T-helper 2 cell treated with Interferon-gamma antibody and Interleukin-4, amounts not matched to agents 5 μg/mL and 100 μg/mL, for 36 hours (primary cell): ENCODE measurements at regions not wholly inside any gene's neighbourhood (a gene's known extent, or its start where the extent isn't known, plus 50 kb on each side); places are given as distances from the start of the nearest gene placed in this dataset.
"Not testable (repeated sequence)": the region's sequence is repeated elsewhere in the genome, so short reads cannot be mapped to it uniquely, and the experiment has no call there.

ENCODE experiments used
- DNase-seq: peaks from one replicate; pipeline ENCODE4 v3.0.0; 2021; ENCODE audit warnings: low spot score
- H3K27ac Mint-ChIP-seq: one replicate; pipeline ENCODE4 v1.8.0; 2021; ENCODE audit warnings: mild to moderate bottlenecking, mixed read lengths
- H3K27me3 Mint-ChIP-seq: one replicate; pipeline ENCODE4 v1.8.0; 2021; ENCODE audit warnings: low read depth, mixed read lengths
- H3K36me3 Mint-ChIP-seq: one replicate; pipeline ENCODE4 v1.8.0; 2021; ENCODE audit warnings: low read depth, mixed read lengths
- H3K4me1 Mint-ChIP-seq: one replicate; pipeline ENCODE4 v1.8.0; 2021; ENCODE audit warnings: low read depth, mixed read lengths
- H3K4me3 Mint-ChIP-seq: one replicate; pipeline ENCODE4 v1.8.0; 2022; ENCODE audit warnings: mild to moderate bottlenecking, moderate library complexity, mixed read lengths
- H3K9me3 Mint-ChIP-seq: one replicate; pipeline ENCODE4 v1.8.0; 2021; ENCODE audit warnings: mixed read lengths

DNA sequence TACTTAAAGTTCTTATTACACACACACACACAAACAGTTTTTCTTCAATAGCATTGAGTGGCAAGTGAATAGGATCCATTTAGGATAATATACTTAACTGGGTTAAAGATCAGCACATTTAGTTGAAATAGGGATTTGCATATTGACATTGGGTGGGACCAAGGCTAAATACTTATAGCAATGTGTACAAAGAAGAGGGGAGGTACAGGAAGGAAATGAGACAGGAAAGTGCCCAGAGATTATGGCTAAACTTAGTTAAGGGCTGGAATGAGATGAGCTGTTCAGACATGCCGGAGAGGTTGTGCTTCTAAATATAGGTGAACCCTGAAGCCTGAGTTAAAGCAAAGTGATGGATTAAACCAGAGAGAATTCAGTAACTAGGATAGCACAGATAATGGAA is 95.1 kb downstream of the LSMEM1 start:
- Mint-ChIP-seq H3K9me3 (peaks cover 11% of the 10 kb centered on the region), H3K4me3 (no peak overlapping the region), H3K27me3 (no peaks in the 10 kb centered on the region), H3K4me1 (peaks cover 4% of the 10 kb centered on the region), H3K36me3 (no peaks in the 10 kb centered on the region), H3K27ac (no peak overlapping the region)
- DNase-seq: no peak

GRCh38 chr7:112579388-112579787 is 98.6 kb downstream of the LSMEM1 start:
- DNase-seq: no peak
- H3K4me1 Mint-ChIP-seq: no peaks in the 10 kb centered on the region
- peaks cover 11% of the 10 kb centered on the region for H3K9me3 Mint-ChIP-seq
- no peaks in the 10 kb centered on the region for H3K36me3 Mint-ChIP-seq
- H3K27me3 Mint-ChIP-seq: no peaks in the 10 kb centered on the region
- no peak overlapping the region for H3K27ac Mint-ChIP-seq
- no peak overlapping the region for H3K4me3 Mint-ChIP-seq

DNA sequence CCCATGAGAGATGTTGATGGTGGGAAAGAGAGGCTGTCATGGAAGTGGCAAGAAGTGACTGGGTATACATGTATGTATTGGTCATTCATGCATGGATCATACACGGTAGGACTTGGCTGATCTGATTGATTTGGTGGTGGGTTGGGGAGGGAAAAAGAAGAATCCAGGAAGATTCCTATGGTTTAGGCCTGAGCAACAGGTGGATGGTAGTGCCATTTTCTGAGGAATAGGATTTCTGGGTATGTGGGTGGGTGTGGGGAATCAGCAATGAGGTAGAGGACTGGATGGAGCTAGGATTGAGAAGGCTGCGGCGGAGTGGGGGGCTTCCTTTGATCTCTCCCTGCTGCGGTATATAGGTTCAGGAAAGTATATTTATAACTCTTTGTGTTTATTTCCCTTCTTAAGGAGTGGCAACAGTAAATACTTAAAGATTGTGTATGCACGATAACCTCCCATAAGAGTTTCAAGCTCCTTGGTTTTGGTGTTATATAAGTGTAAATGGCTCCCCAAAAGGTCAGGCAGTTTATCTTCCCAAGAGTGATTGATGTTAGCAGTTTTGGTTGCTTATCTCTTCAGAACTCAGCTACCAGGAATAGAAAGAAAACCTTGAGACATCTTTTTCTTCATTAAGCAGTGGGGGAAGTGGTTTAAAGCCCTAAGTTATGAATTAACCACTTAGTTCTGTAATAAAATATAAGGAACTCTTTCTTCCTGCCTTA is 100.1 kb downstream of the LSMEM1 start:
- no peak overlapping the region for H3K4me3 Mint-ChIP-seq
- no peaks in the 10 kb centered on the region for H3K36me3 Mint-ChIP-seq
- no peak overlapping the region for H3K27ac Mint-ChIP-seq
- H3K4me1 Mint-ChIP-seq: no peaks in the 10 kb centered on the region
- DNase-seq: no peak
- peaks cover 8% of the 10 kb centered on the region for H3K9me3 Mint-ChIP-seq
- H3K27me3 Mint-ChIP-seq: no peaks in the 10 kb centered on the region

- Mint-ChIP-seq H3K9me3 (peaks cover 2% of the 10 kb centered on the region), H3K36me3 (no peaks in the 10 kb centered on the region), H3K4me1 (no peaks in the 10 kb centered on the region), H3K27me3 (no peaks in the 10 kb centered on the region), H3K27ac (no peak overlapping the region), H3K4me3 (no peak overlapping the region)
- DNase-seq: no peak
Observed at GRCh38 chr7:112581529-112581928, 100.7 kb downstream of the LSMEM1 start.

GRCh38 chr7:112584290-112584689 is 103.5 kb downstream of the LSMEM1 start:
- no peak for DNase-seq
- Mint-ChIP-seq H3K27me3 (no peaks in the 10 kb centered on the region), H3K36me3 (no peaks in the 10 kb centered on the region), H3K9me3 (no peaks in the 10 kb centered on the region), H3K4me1 (no peaks in the 10 kb centered on the region), H3K27ac (no peak overlapping the region), H3K4me3 (no peak overlapping the region)

GRCh38 chr7:112587504-112587903 is 106.7 kb downstream of the LSMEM1 start:
- no peak overlapping the region for H3K4me3 Mint-ChIP-seq
- no peaks in the 10 kb centered on the region for H3K36me3 Mint-ChIP-seq
- H3K4me1 Mint-ChIP-seq: no peaks in the 10 kb centered on the region
- H3K27ac Mint-ChIP-seq: no peak overlapping the region
- no peak for DNase-seq
- no peaks in the 10 kb centered on the region for H3K9me3 Mint-ChIP-seq
- no peaks in the 10 kb centered on the region for H3K27me3 Mint-ChIP-seq

GRCh38 chr7:112592565-112593263 is 111.9 kb downstream of the LSMEM1 start:
- not testable (repeated sequence) for H3K27ac Mint-ChIP-seq, H3K9me3 Mint-ChIP-seq, H3K4me1 Mint-ChIP-seq, H3K4me3 Mint-ChIP-seq, H3K36me3 Mint-ChIP-seq, H3K27me3 Mint-ChIP-seq, DNase-seq

DNA sequence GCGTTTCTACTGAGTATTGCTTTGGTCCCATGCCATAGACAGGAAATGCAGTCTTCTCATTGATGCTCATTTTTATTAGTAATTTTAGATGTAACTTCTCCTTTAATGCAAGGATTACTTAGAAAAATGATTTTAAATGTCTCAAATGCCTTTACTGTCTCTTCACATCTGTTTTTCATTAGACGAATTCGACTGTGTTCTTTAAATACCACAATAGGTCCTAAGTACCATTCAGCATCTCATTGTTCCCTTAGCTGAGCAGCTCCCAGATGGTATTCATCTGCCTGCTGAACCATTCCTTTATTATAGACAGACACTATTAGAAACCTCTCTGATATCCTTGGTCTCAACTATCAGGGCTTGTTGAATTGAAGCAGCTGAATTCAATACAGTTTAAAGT is 113.6 kb downstream of the LSMEM1 start:
- Mint-ChIP-seq H3K27ac (no peak overlapping the region), H3K4me1 (no peaks in the 10 kb centered on the region), H3K27me3 (no peaks in the 10 kb centered on the region), H3K4me3 (no peak overlapping the region), H3K36me3 (no peaks in the 10 kb centered on the region), H3K9me3 (no peaks in the 10 kb centered on the region)
- DNase-seq: no peak

GRCh38 chr7:112596260-112596659 is 115.5 kb downstream of the LSMEM1 start:
- Mint-ChIP-seq H3K9me3 (no peaks in the 10 kb centered on the region), H3K4me3 (no peak overlapping the region), H3K27me3 (no peaks in the 10 kb centered on the region), H3K36me3 (no peaks in the 10 kb centered on the region), H3K27ac (no peak overlapping the region), H3K4me1 (no peaks in the 10 kb centered on the region)
- no peak for DNase-seq

DNA sequence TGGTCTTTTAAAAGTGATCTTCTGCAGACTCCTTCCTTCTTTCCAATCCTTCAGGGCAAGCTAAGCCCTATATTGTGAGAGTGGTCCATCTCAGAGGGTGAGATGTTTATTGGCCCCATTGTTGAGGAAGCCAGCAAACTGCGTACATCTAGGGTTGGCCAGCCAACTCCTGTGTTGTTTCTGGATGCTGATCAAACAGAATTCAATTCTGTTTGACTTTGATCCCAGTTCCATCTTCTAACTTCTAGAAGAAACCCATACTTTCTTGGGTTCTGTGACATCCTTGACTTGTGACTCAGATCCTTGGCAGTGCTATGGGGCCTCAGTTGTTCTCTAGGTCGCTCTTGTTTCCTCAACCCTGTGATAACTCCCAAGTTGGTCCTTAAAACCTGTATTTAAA is 116.2 kb downstream of the LSMEM1 start:
- DNase-seq: no peak
- Mint-ChIP-seq H3K27ac (no peak overlapping the region), H3K4me1 (no peaks in the 10 kb centered on the region), H3K9me3 (no peaks in the 10 kb centered on the region), H3K36me3 (no peaks in the 10 kb centered on the region), H3K4me3 (no peak overlapping the region), H3K27me3 (no peaks in the 10 kb centered on the region)

GRCh38 chr7:112603673-112604072 is 122.9 kb downstream of the LSMEM1 start:
- no peak overlapping the region for H3K27ac Mint-ChIP-seq
- no peaks in the 10 kb centered on the region for H3K9me3 Mint-ChIP-seq
- H3K4me3 Mint-ChIP-seq: no peak overlapping the region
- no peaks in the 10 kb centered on the region for H3K4me1 Mint-ChIP-seq
- no peaks in the 10 kb centered on the region for H3K27me3 Mint-ChIP-seq
- no peaks in the 10 kb centered on the region for H3K36me3 Mint-ChIP-seq
- DNase-seq: no peak

GRCh38 chr7:112610636-112611035 is 129.8 kb downstream of the LSMEM1 start:
- H3K4me3 Mint-ChIP-seq: no peak overlapping the region
- no peaks in the 10 kb centered on the region for H3K4me1 Mint-ChIP-seq
- H3K9me3 Mint-ChIP-seq: no peaks in the 10 kb centered on the region
- H3K27ac Mint-ChIP-seq: no peak overlapping the region
- no peak for DNase-seq
- H3K27me3 Mint-ChIP-seq: no peaks in the 10 kb centered on the region
- no peaks in the 10 kb centered on the region for H3K36me3 Mint-ChIP-seq

- no peak for DNase-seq
- Mint-ChIP-seq H3K27ac (no peak overlapping the region), H3K4me3 (no peak overlapping the region), H3K27me3 (no peaks in the 10 kb centered on the region), H3K4me1 (no peaks in the 10 kb centered on the region), H3K36me3 (no peaks in the 10 kb centered on the region), H3K9me3 (no peaks in the 10 kb centered on the region)
Observed at GRCh38 chr7:112615701-112616100, 134.9 kb downstream of the LSMEM1 start.

DNA sequence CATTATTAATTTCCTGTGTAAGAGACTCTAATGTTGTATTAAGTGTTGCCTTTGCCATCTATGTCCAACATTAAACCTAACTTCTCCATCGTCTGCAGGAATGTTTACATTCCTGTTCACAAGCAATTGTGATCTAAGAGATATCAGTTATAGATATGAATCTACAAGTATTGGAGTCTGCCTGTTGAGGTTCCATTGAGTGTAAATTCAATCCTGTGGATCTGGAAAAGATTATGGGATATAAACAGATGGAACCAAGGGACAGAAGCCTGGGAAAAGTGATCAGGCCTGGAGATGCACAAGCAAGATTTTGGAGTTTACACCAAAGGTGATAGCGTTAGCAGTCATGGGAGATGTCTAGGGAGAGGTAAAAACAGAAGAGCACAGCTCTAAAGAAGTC is 135.5 kb downstream of the LSMEM1 start:
- no peak overlapping the region for H3K4me3 Mint-ChIP-seq
- no peaks in the 10 kb centered on the region for H3K4me1 Mint-ChIP-seq
- no peak for DNase-seq
- H3K9me3 Mint-ChIP-seq: no peaks in the 10 kb centered on the region
- H3K27ac Mint-ChIP-seq: no peak overlapping the region
- no peaks in the 10 kb centered on the region for H3K27me3 Mint-ChIP-seq
- H3K36me3 Mint-ChIP-seq: no peaks in the 10 kb centered on the region

- no peaks in the 10 kb centered on the region for H3K27me3 Mint-ChIP-seq
- H3K27ac Mint-ChIP-seq: no peak overlapping the region
- H3K36me3 Mint-ChIP-seq: no peaks in the 10 kb centered on the region
- H3K9me3 Mint-ChIP-seq: no peaks in the 10 kb centered on the region
- H3K4me1 Mint-ChIP-seq: no peaks in the 10 kb centered on the region
- no peak for DNase-seq
- no peak overlapping the region for H3K4me3 Mint-ChIP-seq
Observed at GRCh38 chr7:112619343-112619742, 138.6 kb downstream of the LSMEM1 start.
